Upper lobe of right lung (tissue), 1 donor: ENCODE measurements at regions not wholly inside any gene's neighbourhood (a gene's known extent, or its start where the extent isn't known, plus 50 kb on each side); places are given as distances from the start of the nearest gene placed in this dataset.

Source experiments
- ATAC-seq: fragments of 200-7000 bp; cut with Tn5 transposase; one replicate; pipeline ENCODE4 v1.9.1; 2020; ENCODE audit warnings: mild to moderate bottlenecking, moderate library complexity
- DNase-seq: peaks from one replicate; pipeline ENCODE4 v3.0.0-alpha.2; 2020
- H3K27ac ChIP-seq: fragments of 200-600 bp; one replicate; pipeline ENCODE4 v1.8.0; 2022
- H3K27me3 ChIP-seq: fragments of 200-600 bp; one replicate; pipeline ENCODE4 v1.8.0; 2022; ENCODE audit warnings: mild to moderate bottlenecking
- H3K36me3 ChIP-seq: fragments of 200-600 bp; one replicate; pipeline ENCODE4 v1.8.0; 2022
- H3K4me1 ChIP-seq: fragments of 200-600 bp; one replicate; pipeline ENCODE4 v1.8.0; 2022
- H3K4me3 ChIP-seq: fragments of 200-600 bp; one replicate; pipeline ENCODE4 v1.8.0; 2022; ENCODE audit warnings: mild to moderate bottlenecking
- H3K9me3 ChIP-seq: fragments of 200-600 bp; one replicate; pipeline ENCODE4 v1.8.0; 2022
- CTCF ChIP-seq: fragments of 200-600 bp; IDR thresholded peaks from one replicate; pipeline ENCODE4 v1.8.0; 2022; ENCODE audit warnings: antibody characterized with exemption
- intact Hi-C: fragments of 100-400 bp; cut with DNase I; formaldehyde crosslinking; loops from one replicate; pipeline ENCODE4 v1.11.0; 2022
- donor health status: DM: no; HTN: yes; CAD: no; lungs with severe emphysema.

- ATAC-seq: no peak
- no peak for TF ChIP-seq CTCF
These were observed 556.5 kb upstream of the LARGE1 start for GRCh38 chr22:34476762-34477161.

GRCh38 chr22:34481090-34481489 lies 560.8 kb upstream of the LARGE1 start:
- no peaks in the 10 kb centered on the region for H3K4me1 ChIP-seq
- no peak for ATAC-seq
- H3K27me3 ChIP-seq: no peaks in the 10 kb centered on the region
- TF ChIP-seq CTCF: no peak
- no peak overlapping the region for H3K27ac ChIP-seq
- intact Hi-C loops: no loop called here
- H3K9me3 ChIP-seq: peaks cover 6% of the 10 kb centered on the region
- no peak for DNase-seq
- no peak overlapping the region for H3K4me3 ChIP-seq
- no peaks in the 10 kb centered on the region for H3K36me3 ChIP-seq

More at GRCh38 chr22:34476762-34477161, 556.5 kb upstream of the LARGE1 start:
- intact Hi-C loops: no loop called here
- H3K4me3 ChIP-seq: no peak overlapping the region
- no peak overlapping the region for H3K27ac ChIP-seq
- peaks cover 6% of the 10 kb centered on the region for H3K9me3 ChIP-seq
- no peaks in the 10 kb centered on the region for H3K4me1 ChIP-seq
- no peaks in the 10 kb centered on the region for H3K36me3 ChIP-seq
- DNase-seq: no peak
- peaks cover 7% of the 10 kb centered on the region for H3K27me3 ChIP-seq

GRCh38 chr22:34486381-34486780 lies 566.1 kb upstream of the LARGE1 start:
- Histone ChIP-seq H3K4me3 (no peak overlapping the region), H3K27ac (no peak overlapping the region), H3K36me3 (no peaks in the 10 kb centered on the region), H3K9me3 (peaks cover under 1% of the 10 kb centered on the region), H3K4me1 (no peaks in the 10 kb centered on the region), H3K27me3 (no peaks in the 10 kb centered on the region)
- DNase-seq: no peak
- ATAC-seq: no peak
- no peak for TF ChIP-seq CTCF
- intact Hi-C loops: no loop called here

GRCh38 chr22:34489861-34490260 lies 569.6 kb upstream of the LARGE1 start:
- no peaks in the 10 kb centered on the region for H3K4me1 ChIP-seq
- H3K9me3 ChIP-seq: peaks cover 4% of the 10 kb centered on the region
- no peaks in the 10 kb centered on the region for H3K36me3 ChIP-seq
- DNase-seq (no peak), ATAC-seq (no peak)
- intact Hi-C loops: no loop called here
- H3K4me3 ChIP-seq: no peak overlapping the region
- TF ChIP-seq CTCF: no peak
- H3K27ac ChIP-seq: no peak overlapping the region
- H3K27me3 ChIP-seq: no peaks in the 10 kb centered on the region

GRCh38 chr22:34490886-34491285 lies 570.6 kb upstream of the LARGE1 start:
- Histone ChIP-seq H3K4me3 (no peak overlapping the region), H3K27me3 (no peaks in the 10 kb centered on the region), H3K9me3 (peaks cover 4% of the 10 kb centered on the region), H3K36me3 (no peaks in the 10 kb centered on the region), H3K4me1 (no peaks in the 10 kb centered on the region), H3K27ac (no peak overlapping the region)
- DNase-seq: no peak
- no peak for ATAC-seq
- intact Hi-C loops: no loop called here
- no peak for TF ChIP-seq CTCF

- H3K27ac ChIP-seq: no peak overlapping the region
- TF ChIP-seq CTCF: no peak
- no peak overlapping the region for H3K4me3 ChIP-seq
- H3K36me3 ChIP-seq: no peaks in the 10 kb centered on the region
- ATAC-seq: no peak
- no peaks in the 10 kb centered on the region for H3K27me3 ChIP-seq
- DNase-seq: no peak
- intact Hi-C loops: no loop called here
- H3K9me3 ChIP-seq: peaks cover 4% of the 10 kb centered on the region
- no peaks in the 10 kb centered on the region for H3K4me1 ChIP-seq
These were observed 572.5 kb upstream of the ISX start for GRCh38 chr22:34493486-34493885.
